HCT116 (cell line): ENCODE measurements at regions not wholly inside any gene's neighbourhood (a gene's known extent, or its start where the extent isn't known, plus 50 kb on each side); places are given as distances from the start of the nearest gene placed in this dataset.

ENCODE experiments used
- ATAC-seq: fragments of 200-7000 bp; cut with Tn5 transposase; 2 replicates; pipeline ENCODE4 v1.9.1; 2020; ENCODE audit warnings: mild to moderate bottlenecking, moderate library complexity
- BruUV-seq: library from RNA; stranded (reverse); fragments of 400-500 nt; replicated peaks from 2 replicates; lab custom pipeline; 2021; lab: Mats Ljungman, UMichigan
- CTCF ChIA-PET: fragments of 300-600 bp; sonication (Branson Sonifier 250); formaldehyde crosslinking; loops from one replicate; lab custom pipeline; 2021; ENCODE audit warnings: antibody characterized with exemption; lab: Charles Lee
- POLR2A ChIA-PET: fragments of 300-600, 350-600 bp; sonication (Branson Sonifier 250); formaldehyde crosslinking; loops from one replicate; lab custom pipeline; 2021; ENCODE audit warnings: antibody characterized with exemption; lab: Charles Lee
- RAD21 ChIA-PET, 2 experiments: fragments of 300-600 bp; sonication (Branson Sonifier 250); formaldehyde crosslinking; loops; one replicate each; lab custom pipeline; 2023; ENCODE audit warnings: low total read pairs in 2 of 2; ENCODE audit not compliant: uncharacterized antibody in 2 of 2, unreplicated experiment in 2 of 2, low non-redundant PET in 1 of 2; lab: Charles Lee
- DNase-seq: peaks from one replicate; pipeline ENCODE4 v3.0.0-alpha.2; 2010; ENCODE audit warnings: low read depth, low spot score
- H2AFZ ChIP-seq: fragments of 200-600 bp; shearing (Covaris generic), sonication (generic); 2 replicates; pipeline ENCODE4 v1.6.1; 2017; ENCODE audit warnings: low read depth, mixed run types, mixed read lengths, antibody characterized with exemption, low read length; ENCODE audit not compliant: poor library complexity, severe bottlenecking
- H3K27ac ChIP-seq: 2 replicates; pipeline ENCODE4 v1.5.1; 2012; ENCODE audit warnings: low read depth, low read length
- H3K27me3 ChIP-seq: fragments of 200-600 bp; sonication (generic); 2 replicates; pipeline ENCODE4 v1.6.1; 2016; ENCODE audit warnings: mixed run types, low read length, mixed read lengths; ENCODE audit not compliant: insufficient read depth
- H3K36me3 ChIP-seq, 2 experiments: fragments of 200-500 bp in 1 of 2; fragments of 200-600 bp in 1 of 2; sonication (Bioruptor generic) in 1 of 2; sonication (generic) in 1 of 2; 2 replicates each; pipeline versions ENCODE4 v1.5.1 to v1.6.1; 2014 to 2016; ENCODE audit warnings: low read length in 2 of 2, inconsistent platforms in 1 of 2, mixed read lengths in 1 of 2, mixed run types in 1 of 2; ENCODE audit not compliant: insufficient read depth in 2 of 2, control insufficient read depth in 1 of 2
- H3K4me1 ChIP-seq, 2 experiments: fragments of 200-600 bp in 1 of 2; sonication (generic) in 1 of 2; 2 replicates each; pipeline versions ENCODE4 v1.5.1 to v1.6.1; 2012 to 2017; ENCODE audit warnings: low read length in 2 of 2, inconsistent platforms in 1 of 2, mild to moderate bottlenecking in 1 of 2, mixed read lengths in 1 of 2, mixed run types in 1 of 2, moderate library complexity in 1 of 2; ENCODE audit not compliant: insufficient read depth in 2 of 2, control insufficient read depth in 1 of 2
- H3K4me2 ChIP-seq: fragments of 200-600 bp; sonication (generic); 2 replicates; pipeline ENCODE4 v1.6.1; 2017; ENCODE audit warnings: mixed run types, low read length, mixed read lengths
- H3K4me3 ChIP-seq, 2 experiments: fragments of 200-600 bp in 1 of 2; sonication (generic) in 1 of 2; replicated peaks in 1 of 2; 2 replicates each; pipeline ENCODE4 v1.5.1; 2011 to 2016; ENCODE audit warnings: low read length in 2 of 2, control low read depth in 1 of 2, low read depth in 1 of 2, mild to moderate bottlenecking in 1 of 2, mixed read lengths in 1 of 2, mixed run types in 1 of 2
- H3K79me2 ChIP-seq: fragments of 200-600 bp; sonication (generic); 2 replicates; pipeline ENCODE4 v1.6.1; 2017; ENCODE audit warnings: mild to moderate bottlenecking, mixed run types, low read length, moderate library complexity, mixed read lengths; ENCODE audit not compliant: insufficient read depth
- H3K9ac ChIP-seq: fragments of 200-600 bp; sonication (generic); 2 replicates; pipeline ENCODE4 v1.6.1; 2016; ENCODE audit warnings: low read length, mixed read lengths
- H3K9me2 ChIP-seq: fragments of 200-600 bp; sonication (generic), shearing (Covaris generic); 2 replicates; pipeline ENCODE4 v1.6.1; 2017; ENCODE audit warnings: mixed run types, mild to moderate bottlenecking, moderate library complexity; ENCODE audit not compliant: insufficient read depth
- H3K9me3 ChIP-seq, 2 experiments: fragments of 200-500 bp in 1 of 2; fragments of 200-600 bp in 1 of 2; sonication (Bioruptor generic) in 1 of 2; sonication (generic) in 1 of 2; 2 replicates each; pipeline ENCODE4 v1.6.1; 2014 to 2017; ENCODE audit warnings: low read length in 2 of 2, mixed read lengths in 2 of 2, inconsistent platforms in 1 of 2, low read depth in 1 of 2, mild to moderate bottlenecking in 1 of 2, mixed run types in 1 of 2, moderate library complexity in 1 of 2; ENCODE audit not compliant: control insufficient read depth in 1 of 2, insufficient read depth in 1 of 2
- H4K20me1 ChIP-seq: fragments of 200-600 bp; sonication (generic), shearing (Covaris generic); 2 replicates; pipeline ENCODE4 v1.6.1; 2017; ENCODE audit warnings: mixed run types, mild to moderate bottlenecking, moderate library complexity; ENCODE audit not compliant: insufficient read depth
- CEBPB ChIP-seq: IDR thresholded peaks from 2 replicates; pipeline ENCODE4 v1.6.1; 2012; ENCODE audit warnings: low read depth
- EZH2 ChIP-seq: fragments of 200-600 bp; sonication (generic); IDR thresholded peaks from 2 replicates; pipeline ENCODE4 v1.6.1; 2017; ENCODE audit warnings: antibody characterized with exemption, mixed run types
- EZH2phosphoT487 ChIP-seq: fragments of 200-600 bp; IDR thresholded peaks from 2 replicates; pipeline ENCODE4 v1.6.1; 2018; ENCODE audit warnings: antibody characterized with exemption, borderline replicate concordance
- POLR2AphosphoS5 ChIP-seq: IDR thresholded peaks from 2 replicates; pipeline ENCODE4 v1.6.1; 2011; ENCODE audit warnings: mild to moderate bottlenecking, low read depth, low read length, moderate library complexity
- SIN3A ChIP-seq: IDR thresholded peaks from 2 replicates; pipeline ENCODE4 v1.6.1; 2012; ENCODE audit warnings: low read depth
- SP1 ChIP-seq: IDR thresholded peaks from 2 replicates; pipeline ENCODE4 v1.6.1; 2012; ENCODE audit warnings: low read depth
- YY1 ChIP-seq: IDR thresholded peaks from 2 replicates; pipeline ENCODE4 v1.6.1; 2011; ENCODE audit warnings: low read length, low read depth, moderate library complexity, mild to moderate bottlenecking; ENCODE audit not compliant: insufficient replicate concordance; ENCODE audit errors: extremely low read depth
- intact Hi-C: fragments of 100-400 bp; cut with micrococcal nuclease; formaldehyde crosslinking; loops from 2 replicates; pipeline ENCODE4 v1.10.0; 2022
- TF ChIP-seq, protein P1 (sequence below): IDR thresholded peaks from 2 replicates; pipeline ENCODE4 v1.6.1; 2012; ENCODE audit warnings: low read depth
- TF ChIP-seq, protein P2 (sequence below): IDR thresholded peaks from 2 replicates; pipeline ENCODE4 v1.6.1; 2011; ENCODE audit warnings: mild to moderate bottlenecking, low read length, moderate library complexity; ENCODE audit not compliant: insufficient replicate concordance; ENCODE audit errors: extremely low read depth

DNA sequence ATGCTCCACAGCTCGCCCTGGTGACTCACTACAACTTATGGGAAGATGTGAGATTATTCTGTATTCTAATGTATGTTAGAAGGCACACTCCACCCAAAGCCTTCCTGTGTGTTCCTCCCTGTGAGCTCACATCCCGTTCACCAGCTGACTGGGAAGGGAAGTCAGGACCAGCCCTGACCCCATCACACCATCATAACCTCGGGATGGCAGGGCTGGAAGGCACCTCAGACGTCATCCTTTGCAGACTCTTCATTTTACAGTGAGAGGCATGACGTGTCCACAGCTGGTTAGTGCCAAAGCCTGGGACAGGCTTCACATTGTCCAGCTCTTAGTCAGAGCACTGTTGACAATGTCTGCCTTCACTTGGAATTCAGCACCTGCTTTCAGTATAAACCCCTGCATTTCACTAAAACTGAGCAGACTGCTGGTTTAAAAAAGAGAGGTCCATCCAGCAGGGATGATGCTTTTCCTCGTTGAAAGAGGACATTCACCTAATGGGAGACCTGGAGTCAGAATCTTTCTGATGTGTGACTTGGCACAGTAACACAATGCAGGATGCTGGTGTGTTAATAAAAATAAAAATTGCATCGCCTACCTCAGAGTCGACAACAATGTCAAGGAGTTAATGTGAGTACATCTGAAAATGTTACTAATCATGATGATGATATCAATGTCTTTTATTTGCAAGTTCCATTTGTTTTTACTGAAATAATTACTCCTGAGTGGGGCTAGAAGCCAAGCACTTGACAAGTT, 418.0 kb upstream of the TNP1 start:
- no TSS peak for BruUV-seq
- POLR2A ChIA-PET: no interaction called here

DNA sequence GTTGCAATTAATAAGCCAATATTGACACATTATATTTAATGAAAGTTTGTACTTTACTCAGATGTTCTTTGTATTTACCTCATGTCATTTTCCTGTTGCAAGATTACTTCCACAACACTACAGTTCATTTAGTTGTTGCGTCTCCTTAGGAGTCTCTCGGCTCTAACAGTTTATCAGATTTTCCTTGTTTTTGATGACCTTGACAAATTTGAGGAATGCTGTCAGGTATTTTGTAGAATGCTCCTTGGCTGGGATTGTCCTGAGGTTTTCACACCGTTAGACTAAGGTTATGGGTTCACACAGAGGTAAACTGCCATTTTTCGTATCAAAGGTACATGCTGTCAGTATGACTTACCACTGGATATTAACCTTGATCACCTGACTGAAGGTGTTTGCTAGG, 416.6 kb upstream of the TNP1 start:
- intact Hi-C loops: no loop called here
- CTCF ChIA-PET: no interaction called here

More for the DNA sequence above, 418.0 kb upstream of the TNP1 start:
- no peaks in the 10 kb centered on the region for H3K4me1 ChIP-seq
- peaks cover 19% of the 10 kb centered on the region; the same call in 1 of the 2 replicates for H3K27me3 ChIP-seq
- CTCF ChIA-PET: no interaction called here
- no peaks in the 10 kb centered on the region for H4K20me1 ChIP-seq
- no peaks in the 10 kb centered on the region for H3K79me2 ChIP-seq
- no peaks in the 10 kb centered on the region for H3K9me3 ChIP-seq
- intact Hi-C loops: no loop called here
- DNase-seq (no peak), ATAC-seq (no peak)
- no peak overlapping the region for H3K4me3 ChIP-seq
- H3K36me3 ChIP-seq: no peaks in the 10 kb centered on the region
- no peak overlapping the region for H2AFZ ChIP-seq
- no peak overlapping the region for H3K27ac ChIP-seq
- H3K9me2 ChIP-seq: no peaks in the 10 kb centered on the region
- RAD21 ChIA-PET: no interaction called here
- no peak overlapping the region for H3K9ac ChIP-seq
- H3K4me2 ChIP-seq: no peak overlapping the region
- TF ChIP-seq EZH2phosphoT487 (no peak), CEBPB (no peak), POLR2AphosphoS5 (no peak), YY1 (no peak), EZH2 (no peak), SIN3A (no peak)

More for the DNA sequence above, 416.6 kb upstream of the TNP1 start:
- Histone ChIP-seq H3K9me3 (no peaks in the 10 kb centered on the region), H3K4me3 (no peak overlapping the region), H3K36me3 (no peaks in the 10 kb centered on the region), H3K9me2 (no peaks in the 10 kb centered on the region), H3K27me3 (peaks cover 23% of the 10 kb centered on the region), H3K4me1 (no peaks in the 10 kb centered on the region), H3K79me2 (no peaks in the 10 kb centered on the region), H4K20me1 (no peaks in the 10 kb centered on the region), H3K9ac (no peak overlapping the region), H2AFZ (no peak overlapping the region), H3K4me2 (no peak overlapping the region), H3K27ac (no peak overlapping the region)
- TF ChIP-seq SP1: no peak
- TF ChIP-seq EZH2phosphoT487: no peak
- TF ChIP-seq, protein P1, sequence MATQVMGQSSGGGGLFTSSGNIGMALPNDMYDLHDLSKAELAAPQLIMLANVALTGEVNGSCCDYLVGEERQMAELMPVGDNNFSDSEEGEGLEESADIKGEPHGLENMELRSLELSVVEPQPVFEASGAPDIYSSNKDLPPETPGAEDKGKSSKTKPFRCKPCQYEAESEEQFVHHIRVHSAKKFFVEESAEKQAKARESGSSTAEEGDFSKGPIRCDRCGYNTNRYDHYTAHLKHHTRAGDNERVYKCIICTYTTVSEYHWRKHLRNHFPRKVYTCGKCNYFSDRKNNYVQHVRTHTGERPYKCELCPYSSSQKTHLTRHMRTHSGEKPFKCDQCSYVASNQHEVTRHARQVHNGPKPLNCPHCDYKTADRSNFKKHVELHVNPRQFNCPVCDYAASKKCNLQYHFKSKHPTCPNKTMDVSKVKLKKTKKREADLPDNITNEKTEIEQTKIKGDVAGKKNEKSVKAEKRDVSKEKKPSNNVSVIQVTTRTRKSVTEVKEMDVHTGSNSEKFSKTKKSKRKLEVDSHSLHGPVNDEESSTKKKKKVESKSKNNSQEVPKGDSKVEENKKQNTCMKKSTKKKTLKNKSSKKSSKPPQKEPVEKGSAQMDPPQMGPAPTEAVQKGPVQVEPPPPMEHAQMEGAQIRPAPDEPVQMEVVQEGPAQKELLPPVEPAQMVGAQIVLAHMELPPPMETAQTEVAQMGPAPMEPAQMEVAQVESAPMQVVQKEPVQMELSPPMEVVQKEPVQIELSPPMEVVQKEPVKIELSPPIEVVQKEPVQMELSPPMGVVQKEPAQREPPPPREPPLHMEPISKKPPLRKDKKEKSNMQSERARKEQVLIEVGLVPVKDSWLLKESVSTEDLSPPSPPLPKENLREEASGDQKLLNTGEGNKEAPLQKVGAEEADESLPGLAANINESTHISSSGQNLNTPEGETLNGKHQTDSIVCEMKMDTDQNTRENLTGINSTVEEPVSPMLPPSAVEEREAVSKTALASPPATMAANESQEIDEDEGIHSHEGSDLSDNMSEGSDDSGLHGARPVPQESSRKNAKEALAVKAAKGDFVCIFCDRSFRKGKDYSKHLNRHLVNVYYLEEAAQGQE: no peak
- TF ChIP-seq, protein P2, sequence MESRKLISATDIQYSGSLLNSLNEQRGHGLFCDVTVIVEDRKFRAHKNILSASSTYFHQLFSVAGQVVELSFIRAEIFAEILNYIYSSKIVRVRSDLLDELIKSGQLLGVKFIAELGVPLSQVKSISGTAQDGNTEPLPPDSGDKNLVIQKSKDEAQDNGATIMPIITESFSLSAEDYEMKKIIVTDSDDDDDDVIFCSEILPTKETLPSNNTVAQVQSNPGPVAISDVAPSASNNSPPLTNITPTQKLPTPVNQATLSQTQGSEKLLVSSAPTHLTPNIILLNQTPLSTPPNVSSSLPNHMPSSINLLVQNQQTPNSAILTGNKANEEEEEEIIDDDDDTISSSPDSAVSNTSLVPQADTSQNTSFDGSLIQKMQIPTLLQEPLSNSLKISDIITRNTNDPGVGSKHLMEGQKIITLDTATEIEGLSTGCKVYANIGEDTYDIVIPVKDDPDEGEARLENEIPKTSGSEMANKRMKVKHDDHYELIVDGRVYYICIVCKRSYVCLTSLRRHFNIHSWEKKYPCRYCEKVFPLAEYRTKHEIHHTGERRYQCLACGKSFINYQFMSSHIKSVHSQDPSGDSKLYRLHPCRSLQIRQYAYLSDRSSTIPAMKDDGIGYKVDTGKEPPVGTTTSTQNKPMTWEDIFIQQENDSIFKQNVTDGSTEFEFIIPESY: no peak
- ATAC-seq (no peak), DNase-seq (no peak)
- RAD21 ChIA-PET: no interaction called here
- POLR2A ChIA-PET: no interaction called here
- BruUV-seq: no TSS peak
